ENCODE measurements at regions not wholly inside any gene's neighbourhood (a gene's known extent, or its start where the extent isn't known, plus 50 kb on each side); places are given as distances from the start of the nearest gene placed in this dataset.

DNA sequence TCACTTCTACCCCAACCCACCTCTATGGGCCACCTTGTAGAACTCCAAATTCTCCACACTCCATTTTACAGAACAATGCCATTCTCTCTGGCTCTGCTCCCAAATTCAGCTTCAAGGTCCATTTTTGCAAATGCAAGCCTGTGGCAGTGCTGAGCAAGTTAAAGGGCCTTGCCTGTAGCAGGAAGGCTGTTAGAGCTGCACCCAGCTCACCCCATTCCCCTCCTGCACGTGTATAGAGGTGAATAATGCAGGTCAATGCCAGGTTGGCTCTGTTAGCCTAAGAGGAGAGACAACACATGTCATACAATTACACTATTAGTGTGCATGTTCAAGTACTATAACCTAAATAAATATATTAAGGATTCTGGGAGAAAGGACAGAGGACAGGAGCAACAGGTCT lies 120.4 kb downstream of the TBX5 start:
- no peak for TF ChIP-seq POLR2A (IDR thresholded peaks at IDR 0.05; ENCODE audit: low read depth, low read length)
- TF ChIP-seq, protein P1, sequence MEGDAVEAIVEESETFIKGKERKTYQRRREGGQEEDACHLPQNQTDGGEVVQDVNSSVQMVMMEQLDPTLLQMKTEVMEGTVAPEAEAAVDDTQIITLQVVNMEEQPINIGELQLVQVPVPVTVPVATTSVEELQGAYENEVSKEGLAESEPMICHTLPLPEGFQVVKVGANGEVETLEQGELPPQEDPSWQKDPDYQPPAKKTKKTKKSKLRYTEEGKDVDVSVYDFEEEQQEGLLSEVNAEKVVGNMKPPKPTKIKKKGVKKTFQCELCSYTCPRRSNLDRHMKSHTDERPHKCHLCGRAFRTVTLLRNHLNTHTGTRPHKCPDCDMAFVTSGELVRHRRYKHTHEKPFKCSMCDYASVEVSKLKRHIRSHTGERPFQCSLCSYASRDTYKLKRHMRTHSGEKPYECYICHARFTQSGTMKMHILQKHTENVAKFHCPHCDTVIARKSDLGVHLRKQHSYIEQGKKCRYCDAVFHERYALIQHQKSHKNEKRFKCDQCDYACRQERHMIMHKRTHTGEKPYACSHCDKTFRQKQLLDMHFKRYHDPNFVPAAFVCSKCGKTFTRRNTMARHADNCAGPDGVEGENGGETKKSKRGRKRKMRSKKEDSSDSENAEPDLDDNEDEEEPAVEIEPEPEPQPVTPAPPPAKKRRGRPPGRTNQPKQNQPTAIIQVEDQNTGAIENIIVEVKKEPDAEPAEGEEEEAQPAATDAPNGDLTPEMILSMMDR (IDR thresholded peaks at IDR 0.05; ENCODE audit: extremely low read depth in 1 of 2, insufficient read depth in 1 of 2, low read depth in 1 of 2, low read length in 2 of 2) = no peak

All from endothelial cell of umbilical vein (primary cell).